BJ (cell line): ENCODE measurements at regions not wholly inside any gene's neighbourhood (a gene's known extent, or its start where the extent isn't known, plus 50 kb on each side); places are given as distances from the start of the nearest gene placed in this dataset.

ENCODE experiments used
- CTCF ChIA-PET: fragments of 350-600 bp; formaldehyde crosslinking; extraction: SDS; loops from one replicate; lab custom pipeline; 2021; ENCODE audit warnings: antibody characterized with exemption, inconsistent platforms; lab: Yijun Ruan, JAX
- POLR2A ChIA-PET: fragments of 300-600 bp; sonication (Branson Sonifier 250); formaldehyde crosslinking; extraction: SDS; loops from one replicate; lab custom pipeline; 2021; ENCODE audit warnings: antibody characterized with exemption; lab: Charles Lee
- DNase-seq: peaks from one replicate; pipeline ENCODE4 v3.0.0-alpha.2; 2011; ENCODE audit warnings: low read depth
- H3K27me3 ChIP-seq: 2 replicates; pipeline ENCODE4 v1.6.0; 2011; ENCODE audit warnings: low read length; ENCODE audit not compliant: control insufficient read depth, insufficient read depth
- H3K36me3 ChIP-seq: 2 replicates; pipeline ENCODE4 v1.5.1; 2011; ENCODE audit warnings: low read length; ENCODE audit not compliant: control insufficient read depth, insufficient read depth
- H3K4me3 ChIP-seq: 2 replicates; pipeline ENCODE4 v1.5.1; 2011; ENCODE audit warnings: low read depth, mild to moderate bottlenecking, control low read depth, low read length
- CTCF ChIP-seq: IDR thresholded peaks from 2 replicates; pipeline ENCODE4 v1.5.1; 2011; ENCODE audit warnings: low read depth, mild to moderate bottlenecking, control low read depth, inconsistent platforms, low read length, moderate library complexity; ENCODE audit not compliant: insufficient read depth

DNA sequence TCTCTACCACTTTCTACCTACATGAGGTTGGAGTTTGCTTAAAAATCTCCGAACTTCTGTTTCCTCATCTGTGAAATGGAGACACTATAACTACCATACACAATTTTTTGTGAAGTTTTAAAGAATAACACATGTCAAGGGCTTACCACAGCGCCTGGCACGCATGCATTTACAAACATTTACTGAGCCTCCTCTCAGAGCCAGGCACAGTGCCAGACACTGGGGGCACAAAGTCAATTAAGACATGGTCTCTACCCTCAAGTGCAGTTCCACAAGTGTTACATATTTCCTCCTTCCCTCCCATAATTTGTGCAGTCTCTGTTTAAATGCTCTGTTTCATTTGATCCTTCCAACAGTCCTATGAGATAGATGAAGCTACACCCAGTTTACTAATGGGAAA, 356.4 kb upstream of the ESRRG start:
- TF ChIP-seq CTCF, result no peak
- ChIA-PET POLR2A (no interaction called here), CTCF (no interaction called here)
- H3K36me3 ChIP-seq, result no peaks in the 10 kb centered on the region
- no peak for DNase-seq
- H3K4me3 ChIP-seq, result no peak overlapping the region
- no peaks in the 10 kb centered on the region for H3K27me3 ChIP-seq

DNA sequence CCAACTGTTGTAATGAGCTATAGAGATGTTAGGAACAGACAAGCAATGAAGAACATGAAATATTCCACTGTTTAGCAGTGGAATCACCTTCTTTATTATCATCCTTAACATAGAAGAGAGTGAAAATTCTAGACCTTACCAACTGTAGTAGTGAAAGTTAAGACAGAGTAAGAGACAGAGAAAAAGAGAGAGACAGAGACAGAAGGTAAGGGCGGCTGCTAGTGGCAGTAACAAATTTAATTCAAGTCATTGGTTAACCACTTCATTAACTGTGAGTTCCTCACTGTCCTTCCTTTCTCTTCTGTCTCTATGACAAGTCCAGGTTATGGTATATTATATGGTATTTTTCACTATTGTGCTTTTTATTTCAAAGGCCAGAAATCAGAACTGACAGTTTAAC, 355.7 kb upstream of the ESRRG start:
- DNase-seq, result no peak
- ChIA-PET POLR2A (no interaction called here), CTCF (no interaction called here)
- H3K4me3 ChIP-seq, result no peak overlapping the region
- no peaks in the 10 kb centered on the region for H3K36me3 ChIP-seq
- no peaks in the 10 kb centered on the region for H3K27me3 ChIP-seq
- TF ChIP-seq CTCF, result no peak

DNA sequence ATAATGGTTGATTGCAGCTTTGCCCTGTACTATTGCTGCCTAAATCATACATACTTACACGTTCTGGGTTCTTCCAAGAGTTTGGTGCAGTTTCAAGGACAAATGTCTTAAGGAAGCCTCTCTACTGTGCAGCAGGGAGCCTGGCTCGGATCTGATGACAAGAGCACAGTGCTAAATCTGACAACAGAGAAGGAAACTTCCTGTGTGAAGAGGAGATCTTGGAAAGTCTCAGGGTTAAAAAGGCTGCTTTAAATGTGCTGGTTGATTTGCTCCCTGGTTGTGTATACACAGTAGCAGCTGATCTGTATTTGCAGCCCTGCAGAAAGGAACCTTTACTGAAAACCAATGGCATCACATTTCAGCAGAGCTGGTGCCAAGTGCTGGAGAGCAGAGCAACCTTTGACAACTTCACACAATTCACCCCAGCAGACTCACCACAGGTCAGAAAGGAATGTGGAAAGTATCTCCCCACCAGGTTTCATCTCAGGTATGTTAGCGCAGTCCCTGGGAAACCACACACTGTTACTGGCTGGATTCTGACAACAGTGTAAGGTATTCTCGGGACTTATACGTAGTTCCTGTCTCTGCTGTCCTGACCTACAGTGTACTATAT, 355.0 kb upstream of the ESRRG start:
- CTCF ChIA-PET, result no interaction called here
- POLR2A ChIA-PET, result no interaction called here
- Histone ChIP-seq H3K36me3 (no peaks in the 10 kb centered on the region), H3K4me3 (no peak overlapping the region), H3K27me3 (no peaks in the 10 kb centered on the region)
- no peak for TF ChIP-seq CTCF
- DNase-seq, result no peak

- ChIA-PET CTCF (no interaction called here), POLR2A (no interaction called here)
- Histone ChIP-seq H3K27me3 (no peaks in the 10 kb centered on the region), H3K4me3 (no peak overlapping the region), H3K36me3 (no peaks in the 10 kb centered on the region)
- no peak for TF ChIP-seq CTCF
- no peak for DNase-seq
Observed at GRCh38 chr1:217077426-217077825, 354.2 kb upstream of the ESRRG start.

- no peaks in the 10 kb centered on the region for H3K27me3 ChIP-seq
- DNase-seq, result no peak
- ChIA-PET CTCF (no interaction called here), POLR2A (no interaction called here)
- no peak overlapping the region for H3K4me3 ChIP-seq
- no peaks in the 10 kb centered on the region for H3K36me3 ChIP-seq
- no peak for TF ChIP-seq CTCF
Observed at GRCh38 chr1:217076902-217077301, 353.7 kb upstream of the ESRRG start.
